Right atrium auricular region (tissue), 2 donors: ENCODE measurements at regions not wholly inside any gene's neighbourhood (a gene's known extent, or its start where the extent isn't known, plus 50 kb on each side); places are given as distances from the start of the nearest gene placed in this dataset.

Experiments
- DNase-seq: peaks from one replicate; pipeline ENCODE4 v3.0.0-alpha.2; 2019; ENCODE audit warnings: low spot score
- H3K27ac ChIP-seq, 2 donors: fragments of 200-600 bp; sonication (generic); 1 replicate in 1 of 2; 2 replicates in 1 of 2; pipeline ENCODE4 v1.5.1; 2016 to 2019
- H3K27me3 ChIP-seq, 2 donors: fragments of 200-600 bp; sonication (generic); one replicate each; pipeline versions ENCODE4 v1.5.1 to v1.6.0; 2017 to 2019
- H3K36me3 ChIP-seq: fragments of 200-600 bp; sonication (generic); one replicate; pipeline ENCODE4 v1.5.1; 2016
- H3K4me1 ChIP-seq, 2 donors: fragments of 200-600 bp; sonication (generic); one replicate each; pipeline versions ENCODE4 v1.5.1 to v1.6.0; 2017 to 2019
- H3K4me3 ChIP-seq, 2 donors: fragments of 200-600 bp; sonication (generic); 1 replicate in 1 of 2; 2 replicates in 1 of 2; pipeline ENCODE4 v1.5.1; 2017 to 2019; ENCODE audit warnings: mild to moderate bottlenecking in 1 of 2, moderate library complexity in 1 of 2
- H3K9me3 ChIP-seq, 2 donors: fragments of 200-600 bp; sonication (generic); one replicate each; pipeline ENCODE4 v1.5.1; 2019
- CTCF ChIP-seq, 2 donors: fragments of 200-600 bp; sonication (generic); IDR thresholded peaks; one replicate each; pipeline ENCODE4 v1.5.1; 2019; ENCODE audit warnings: antibody characterized with exemption in 2 of 2

DNA sequence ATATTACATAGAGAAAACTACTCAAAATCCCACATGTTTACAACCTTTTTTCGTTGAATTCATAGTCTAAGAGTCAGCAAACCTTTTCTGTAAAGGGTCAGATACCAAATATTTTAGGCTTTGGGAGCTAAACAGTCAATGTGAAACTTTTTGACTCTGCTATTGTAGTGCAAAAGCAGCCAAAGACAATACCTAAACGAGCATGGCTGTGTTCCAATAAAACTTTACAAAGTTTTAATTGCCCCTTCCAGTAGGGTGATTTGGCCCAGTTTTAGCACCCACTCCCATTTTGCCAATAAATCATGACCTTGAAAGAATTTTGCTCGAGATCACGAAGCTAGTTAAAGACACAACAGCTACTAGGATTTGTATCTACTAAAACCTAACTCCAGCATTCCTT lies 147.2 kb downstream of the ANKRD50 start:
- no peak for DNase-seq
- Histone ChIP-seq H3K4me1 (no peaks in the 10 kb centered on the region), H3K36me3 (no peaks in the 10 kb centered on the region), H3K9me3 (no peaks in the 10 kb centered on the region), H3K27me3 (no peaks in the 10 kb centered on the region), H3K4me3 (no peak overlapping the region), H3K27ac (no peak overlapping the region)
- TF ChIP-seq CTCF (IDR thresholded peaks at IDR 0.05): no peak

DNA sequence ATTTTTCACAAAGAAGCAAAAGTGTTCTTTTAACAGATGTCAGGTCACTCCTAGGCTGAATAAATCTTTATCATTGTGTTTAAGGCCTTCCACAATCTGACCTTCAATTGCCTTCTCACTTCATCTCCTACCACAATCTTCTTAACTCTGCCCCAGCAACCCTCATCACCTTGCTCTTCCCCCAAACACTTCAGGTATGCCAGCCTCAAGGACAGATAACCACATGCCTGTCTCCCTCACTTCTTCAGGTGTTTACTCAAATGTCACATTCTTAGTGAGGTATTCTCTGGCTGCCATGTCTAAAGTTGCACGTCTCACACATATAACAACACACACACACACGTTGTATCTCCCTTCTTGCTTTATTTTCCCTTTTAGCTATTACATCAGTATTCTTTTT lies 146.5 kb downstream of the ANKRD50 start:
- DNase-seq: no peak
- Histone ChIP-seq H3K9me3 (no peaks in the 10 kb centered on the region), H3K27ac (no peak overlapping the region), H3K4me3 (no peak overlapping the region), H3K36me3 (no peaks in the 10 kb centered on the region), H3K27me3 (no peaks in the 10 kb centered on the region), H3K4me1 (no peaks in the 10 kb centered on the region)
- TF ChIP-seq CTCF (IDR thresholded peaks at IDR 0.05): no peak

DNA sequence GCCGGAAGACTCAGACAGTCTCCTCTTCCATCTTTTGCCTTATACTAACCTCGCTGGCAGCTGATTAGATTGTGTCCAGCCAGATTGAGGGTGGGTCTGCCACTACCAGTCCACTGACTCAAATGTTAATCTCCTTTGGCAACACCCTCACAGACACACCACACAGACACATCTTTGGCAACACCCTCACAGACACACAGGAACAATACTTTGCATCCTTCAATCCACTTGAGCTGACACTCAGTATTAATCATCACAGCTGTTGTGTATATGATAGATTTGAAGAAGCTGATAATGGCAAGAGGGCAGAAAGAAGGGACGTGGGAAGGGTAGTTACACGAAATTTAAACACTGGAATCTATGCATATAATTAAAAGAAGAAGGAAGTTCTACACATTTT lies 139.5 kb downstream of the ANKRD50 start:
- Histone ChIP-seq H3K4me1 (no peaks in the 10 kb centered on the region), H3K4me3 (no peak overlapping the region), H3K9me3 (peaks cover 0 to 5% of the 10 kb centered on the region in 2 donors), H3K27me3 (no peaks in the 10 kb centered on the region), H3K36me3 (no peaks in the 10 kb centered on the region), H3K27ac (no peak overlapping the region)
- no peak for TF ChIP-seq CTCF (IDR thresholded peaks at IDR 0.05)
- DNase-seq: no peak

- H3K27me3 ChIP-seq: no peaks in the 10 kb centered on the region
- no peak overlapping the region for H3K4me3 ChIP-seq
- no peaks in the 10 kb centered on the region for H3K4me1 ChIP-seq
- H3K9me3 ChIP-seq: peaks cover 0 to 10% of the 10 kb centered on the region in 2 donors
- no peak for TF ChIP-seq CTCF (IDR thresholded peaks at IDR 0.05)
- H3K36me3 ChIP-seq: no peaks in the 10 kb centered on the region
- no peak for DNase-seq
- H3K27ac ChIP-seq: no peak overlapping the region
These were observed 132.6 kb downstream of the ANKRD50 start for GRCh38 chr4:124579896-124580295.

- Histone ChIP-seq H3K4me1 (no peaks in the 10 kb centered on the region), H3K27me3 (no peaks in the 10 kb centered on the region), H3K27ac (no peak overlapping the region), H3K36me3 (no peaks in the 10 kb centered on the region), H3K9me3 (peaks cover 0 to 5% of the 10 kb centered on the region in 2 donors), H3K4me3 (no peak overlapping the region)
- TF ChIP-seq CTCF (IDR thresholded peaks at IDR 0.05): no peak
- DNase-seq: no peak
These were observed 128.7 kb downstream of the ANKRD50 start for GRCh38 chr4:124583797-124584196.

DNA sequence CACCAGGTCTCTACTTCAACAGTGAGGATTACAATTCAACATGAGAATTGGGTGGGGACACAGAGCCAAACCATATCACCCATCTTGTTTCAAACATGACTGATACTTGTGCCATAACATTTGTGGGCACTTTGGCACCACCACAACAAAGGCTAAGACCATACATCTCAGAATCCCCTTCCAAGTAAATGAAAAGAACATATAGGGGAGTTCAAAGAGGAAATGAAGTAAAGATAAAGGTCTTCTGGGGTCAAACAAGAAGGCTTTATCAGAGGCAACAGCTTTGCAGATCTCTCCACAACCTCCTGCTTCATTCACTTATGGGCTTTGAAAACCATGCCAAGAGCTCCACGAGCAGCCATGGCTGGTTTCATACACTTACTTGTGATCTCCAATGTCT lies 122.7 kb downstream of the ANKRD50 start:
- TF ChIP-seq CTCF (IDR thresholded peaks at IDR 0.05): no peak
- no peak for DNase-seq
- no peaks in the 10 kb centered on the region for H3K36me3 ChIP-seq
- no peaks in the 10 kb centered on the region for H3K4me1 ChIP-seq
- H3K27me3 ChIP-seq: no peaks in the 10 kb centered on the region
- H3K27ac ChIP-seq: no peak overlapping the region
- H3K4me3 ChIP-seq: no peak overlapping the region
- peaks cover 0 to 5% of the 10 kb centered on the region in 2 donors for H3K9me3 ChIP-seq
